ENCODE measurements at regions not wholly inside any gene's neighbourhood (a gene's known extent, or its start where the extent isn't known, plus 50 kb on each side); places are given as distances from the start of the nearest gene placed in this dataset.
"Not testable (repeated sequence)": the region's sequence is repeated elsewhere in the genome, so short reads cannot be mapped to it uniquely, and the experiment has no call there.

- ATAC-seq (no peak), DNase-seq (ENCODE audit: missing footprints) (no peak)
- intact Hi-C loops (cut with DNase I): no loop called here
Measured at GRCh38 chr11:97487387-97487786, 1097.6 kb downstream of the JRKL start.

- no peak for DNase-seq (ENCODE audit: missing footprints)
- ATAC-seq: no peak
- intact Hi-C loops (cut with DNase I): no loop called here
Measured at GRCh38 chr11:97498891-97499290, 1109.1 kb downstream of the JRKL start.

DNA sequence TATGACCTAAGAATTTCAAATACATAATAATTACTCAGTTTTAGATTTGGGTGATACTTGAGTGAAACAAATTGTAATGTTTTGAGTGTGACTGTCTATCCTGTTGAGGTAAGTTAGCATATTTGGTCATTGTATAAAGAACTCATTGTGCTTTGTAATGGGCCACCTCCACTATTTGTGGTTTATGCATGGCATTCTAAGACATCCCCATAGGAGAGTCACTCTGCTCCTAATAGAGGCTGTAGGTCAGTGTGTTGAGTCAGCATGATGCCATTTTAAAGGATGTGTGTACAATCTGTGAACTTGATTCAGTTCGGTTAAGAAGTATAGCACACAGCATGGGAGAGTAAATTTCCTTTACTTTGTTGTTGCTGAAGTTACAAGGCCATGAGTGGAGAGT, 1112.4 kb downstream of the JRKL start:
- intact Hi-C loops (cut with DNase I): no loop called here

GRCh38 chr11:97506076-97506759, 1116.4 kb downstream of the JRKL start:
- DNase-seq (ENCODE audit: missing footprints): no peak
- intact Hi-C loops (cut with DNase I): no loop called here
- no peak for ATAC-seq

More for the DNA sequence above, 1112.4 kb downstream of the JRKL start:
- DNase-seq (ENCODE audit: missing footprints): no peak
- no peak for ATAC-seq

DNA sequence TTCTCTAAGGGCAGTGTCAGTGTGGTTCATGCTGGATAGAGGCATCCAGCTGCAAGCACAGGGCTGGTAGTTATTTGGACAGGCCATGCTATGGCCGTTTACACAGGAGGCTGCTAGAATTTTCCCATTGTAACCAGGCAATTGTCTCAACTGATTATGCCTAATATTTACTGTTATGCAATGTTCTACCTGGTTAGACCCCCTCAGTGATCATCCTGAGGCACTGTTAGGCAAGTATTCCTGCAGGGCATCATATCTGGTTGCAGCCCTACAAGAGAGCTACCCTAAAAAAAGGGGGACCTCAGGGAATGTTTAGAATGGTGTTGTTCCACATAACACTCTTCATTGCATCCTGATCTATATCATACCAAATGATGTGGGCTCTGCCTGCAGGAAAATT, 1124.6 kb downstream of the JRKL start:
- ATAC-seq (no peak), DNase-seq (ENCODE audit: missing footprints) (no peak)
- intact Hi-C loops (cut with DNase I): no loop called here

DNA sequence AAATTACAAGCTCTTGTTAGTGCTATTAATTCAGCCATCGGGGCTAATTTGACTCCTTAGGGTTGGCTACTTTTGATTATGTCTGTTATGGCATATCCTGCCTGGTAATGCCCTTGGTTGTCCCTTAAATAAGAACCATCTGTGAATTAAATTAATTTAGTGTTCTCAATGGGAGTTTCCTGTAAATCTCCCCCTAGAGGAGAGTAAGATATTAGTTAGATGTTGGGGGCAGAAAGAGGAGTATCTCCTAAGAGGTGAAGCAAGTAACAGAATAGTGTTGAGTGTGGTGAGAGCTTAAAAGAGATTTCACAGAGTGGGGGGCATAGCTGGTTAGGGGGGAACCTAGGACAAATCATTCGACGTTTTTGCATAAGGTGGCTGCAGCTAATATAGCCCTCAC, 1126.9 kb downstream of the JRKL start:
- DNase-seq (ENCODE audit: missing footprints): no peak
- no peak for ATAC-seq
- intact Hi-C loops (cut with DNase I): no loop called here

DNA sequence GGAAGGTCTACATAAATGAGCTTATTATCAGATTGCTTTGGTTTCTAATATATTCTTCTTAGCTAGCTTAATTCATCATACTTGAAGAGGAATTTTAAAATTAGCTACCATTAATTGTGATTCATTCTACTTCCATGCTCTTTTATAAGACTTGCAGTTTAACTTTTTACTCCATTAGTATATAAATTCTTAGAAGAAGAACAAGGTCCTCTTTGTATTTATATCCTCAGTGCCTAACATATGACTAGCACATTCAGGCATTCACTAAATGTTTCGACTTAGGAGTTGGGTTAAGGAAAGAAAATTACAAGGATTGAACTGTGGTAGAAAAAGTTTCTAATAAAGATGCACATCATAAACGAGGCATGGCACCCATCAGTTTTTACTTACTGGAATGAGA, 1135.5 kb downstream of the JRKL start:
- DNase-seq (ENCODE audit: missing footprints) (no peak), ATAC-seq (no peak)
- intact Hi-C loops (cut with DNase I): no loop called here

DNA sequence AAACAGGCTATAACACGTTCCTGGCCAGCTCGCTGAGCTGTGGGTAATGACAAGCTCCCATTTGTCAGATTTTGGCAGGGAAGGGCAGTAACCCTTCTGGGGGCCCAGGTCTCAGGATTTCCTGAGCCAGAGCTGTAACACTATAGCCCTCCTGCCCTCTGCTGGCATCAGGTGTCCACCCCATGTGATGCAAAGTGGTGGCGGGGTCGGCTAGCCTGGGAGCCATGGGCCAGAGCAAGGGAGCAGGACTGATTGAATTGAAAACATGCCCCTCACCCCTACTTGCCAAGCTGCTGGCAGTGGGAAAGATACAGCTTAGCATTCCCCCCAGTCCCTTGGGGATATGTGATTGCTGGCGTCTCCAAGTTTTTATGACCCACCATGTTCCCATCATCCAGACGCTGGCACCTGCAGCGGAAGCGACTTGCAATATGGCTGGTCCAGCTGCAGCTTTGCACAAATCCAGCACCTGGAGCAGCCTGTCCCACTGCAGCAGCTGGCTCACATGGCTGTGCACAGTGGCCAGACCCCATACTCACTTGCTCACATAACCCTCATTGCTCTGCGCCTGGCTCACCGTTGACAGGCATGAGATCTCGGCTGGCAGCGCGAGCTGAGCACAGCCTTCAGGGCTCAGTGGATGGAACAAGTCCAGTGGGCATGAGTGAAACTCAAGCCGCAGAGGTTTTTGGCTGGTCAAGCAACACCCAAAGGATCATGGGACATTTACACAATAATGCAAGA, 1147.8 kb downstream of the JRKL start:
- no peak for ATAC-seq
- DNase-seq (ENCODE audit: missing footprints): peak; percentile 49
- intact Hi-C loops (cut with DNase I): no loop called here

- no peak for ATAC-seq
- DNase-seq (ENCODE audit: missing footprints): no peak
- intact Hi-C loops (cut with DNase I): no loop called here
Measured at GRCh38 chr11:97544431-97544830, 1154.6 kb downstream of the JRKL start.

- DNase-seq (ENCODE audit: missing footprints) (no peak), ATAC-seq (no peak)
- intact Hi-C loops (cut with DNase I): no loop called here
Measured at GRCh38 chr11:97548280-97548679, 1158.5 kb downstream of the JRKL start.

GRCh38 chr11:97557399-97557798, 1167.6 kb downstream of the JRKL start:
- DNase-seq (ENCODE audit: missing footprints) (no peak), ATAC-seq (no peak)
- intact Hi-C loops (cut with DNase I): no loop called here

DNA sequence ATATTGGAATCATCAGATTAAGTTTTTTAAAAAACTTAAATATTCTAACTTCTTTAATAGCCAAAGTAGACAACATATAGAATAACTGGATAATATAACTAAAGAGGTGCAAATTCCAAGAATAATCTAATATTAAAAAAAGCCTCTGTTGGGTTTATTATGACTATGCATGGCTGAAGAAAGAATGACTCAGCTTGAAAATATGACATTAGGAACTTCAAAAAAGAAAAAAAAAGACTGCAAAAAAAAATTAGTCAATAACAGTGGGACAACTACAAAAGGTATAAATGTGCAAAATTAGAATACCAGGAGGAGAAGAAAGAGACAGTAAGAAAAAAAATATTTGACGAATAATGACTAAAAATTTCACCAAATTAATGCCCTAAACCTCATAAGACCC, 1178.0 kb downstream of the JRKL start:
- no peak for ATAC-seq
- no peak for DNase-seq (ENCODE audit: missing footprints)
- intact Hi-C loops (cut with DNase I): no loop called here

DNA sequence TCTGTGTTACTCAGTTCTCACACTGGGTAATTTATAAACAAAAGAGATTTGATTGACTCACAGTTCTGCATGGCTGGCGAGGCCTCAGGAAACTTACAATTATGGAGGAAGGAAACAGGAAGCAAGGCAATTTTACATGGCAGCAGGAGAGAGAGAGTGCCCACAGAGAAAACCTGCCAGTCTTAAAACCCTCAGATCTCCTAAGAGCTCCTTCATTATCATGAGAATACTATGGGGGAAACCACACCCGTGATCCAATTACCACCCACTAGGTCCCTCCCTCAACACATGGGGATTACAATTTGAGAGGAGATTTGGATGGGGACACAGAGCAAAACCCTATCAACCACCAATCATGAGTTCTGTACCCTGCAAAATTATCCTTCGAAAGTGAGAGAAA, 1180.8 kb downstream of the JRKL start:
- ATAC-seq (no peak), DNase-seq (ENCODE audit: missing footprints) (no peak)

DNA sequence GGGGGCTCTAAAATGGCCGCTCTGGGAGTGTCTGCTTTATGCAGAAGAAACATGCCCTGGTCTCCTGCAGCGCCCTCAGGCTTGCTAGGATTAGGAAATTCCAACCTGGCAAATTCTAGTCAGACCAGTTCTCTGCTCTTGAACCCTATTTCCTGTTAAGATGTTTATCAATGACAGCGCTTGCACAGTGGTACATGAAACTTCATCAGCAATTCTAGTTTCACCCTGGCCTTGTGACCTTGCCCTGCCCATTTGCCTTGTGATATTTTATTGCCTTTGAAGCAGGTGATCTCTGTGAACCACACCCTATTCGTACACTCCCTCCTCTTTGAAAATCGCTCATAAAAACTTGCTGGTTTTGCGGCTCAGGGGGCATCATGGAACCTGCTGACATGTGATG, 1184.0 kb downstream of the JRKL start:
- intact Hi-C loops (cut with DNase I); DNase-seq (ENCODE audit: missing footprints); ATAC-seq: not testable (repeated sequence)

More for the DNA sequence above, 1180.8 kb downstream of the JRKL start:
- intact Hi-C loops (cut with DNase I): loop anchor here (1.0 kb wide), 1 partner anchor 19 kb away; no protein-coding TSS in a partner anchor

DNA sequence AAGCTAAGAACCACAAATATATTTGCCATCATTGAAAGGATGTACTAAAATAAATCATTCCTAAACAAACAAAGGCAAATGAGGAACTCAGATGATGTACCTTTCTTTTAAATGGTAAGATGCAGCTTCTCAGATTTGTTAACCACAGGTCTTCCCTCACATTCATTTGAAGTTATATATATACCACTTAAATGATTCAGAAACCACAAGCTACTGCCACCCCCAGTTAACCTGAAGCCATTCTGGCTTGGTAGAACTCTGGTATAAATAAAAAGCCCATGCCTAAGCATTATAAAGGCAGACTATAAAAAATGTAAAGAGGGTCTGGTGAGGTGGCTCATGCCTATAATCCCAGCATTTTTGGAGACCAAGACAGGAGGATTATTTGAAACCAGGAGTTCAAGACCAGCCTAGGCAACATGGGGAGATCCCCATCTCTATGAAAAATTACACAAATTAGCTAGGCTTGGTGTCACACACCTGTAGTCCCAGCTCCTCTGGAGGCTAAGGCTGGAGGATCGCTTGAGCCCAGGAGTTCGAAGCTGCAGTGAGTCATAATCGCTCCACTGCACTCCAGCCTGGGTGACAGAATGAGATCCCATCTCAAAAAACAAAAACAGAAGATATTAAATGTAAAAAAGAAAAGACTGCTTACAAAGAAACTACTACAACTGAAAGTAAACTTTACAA, 1185.3 kb downstream of the JRKL start:
- DNase-seq (ENCODE audit: missing footprints) (no peak), ATAC-seq (no peak)
- intact Hi-C loops (cut with DNase I): no loop called here

DNA sequence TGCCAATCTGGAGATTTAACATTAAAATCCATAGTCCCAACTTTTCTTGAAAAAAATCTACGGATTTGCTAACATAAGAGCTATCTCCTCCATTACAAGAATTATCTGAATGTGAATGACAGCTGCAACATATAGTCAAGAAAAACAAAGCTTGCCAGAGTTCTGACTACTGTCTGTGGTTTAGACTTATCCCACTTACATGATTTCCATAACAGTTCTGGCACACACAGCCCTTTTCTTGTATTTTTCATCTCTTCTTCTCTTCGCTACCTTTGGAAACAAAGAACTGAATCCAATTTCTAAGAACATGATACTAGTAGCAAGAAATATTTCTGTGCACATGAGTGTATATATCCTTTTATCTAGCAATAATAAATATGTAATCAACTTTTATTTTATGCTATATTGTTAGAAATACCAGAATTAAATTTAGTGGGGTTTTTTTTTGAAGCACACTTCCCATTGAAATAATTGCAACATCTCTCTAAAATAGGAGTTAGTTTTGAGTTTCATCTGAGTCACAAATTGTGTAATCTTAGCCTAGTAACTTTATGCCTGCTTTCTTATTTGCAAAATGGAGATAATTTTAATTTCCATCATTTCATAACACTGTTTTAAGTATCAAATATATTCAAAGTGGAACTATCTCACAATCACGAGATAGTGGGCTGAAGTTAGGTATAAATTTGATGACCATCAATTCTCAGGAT, 1217.6 kb downstream of the JRKL start:
- ATAC-seq (no peak), DNase-seq (ENCODE audit: missing footprints) (no peak)
- intact Hi-C loops (cut with DNase I): no loop called here

DNA sequence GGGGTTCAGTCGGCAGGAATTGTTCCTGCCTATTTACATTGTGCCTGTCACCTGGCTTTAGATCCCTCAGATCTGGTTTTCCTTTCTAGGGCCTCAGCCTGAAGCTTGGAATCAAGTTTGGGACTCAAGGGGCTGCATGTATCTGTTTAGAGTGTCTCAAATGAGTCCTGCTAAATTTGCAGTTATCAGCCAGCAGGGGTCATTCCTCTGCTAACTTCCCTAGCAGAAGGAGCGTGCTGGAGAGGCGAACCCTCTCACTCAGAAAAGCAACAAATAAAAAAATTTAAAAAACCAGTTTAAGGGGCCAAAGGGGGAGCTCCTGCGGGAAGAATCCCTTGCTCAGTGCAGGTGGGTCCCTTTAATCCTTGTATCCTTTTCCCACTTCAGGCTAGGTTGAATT, 1220.2 kb downstream of the JRKL start:
- no peak for ATAC-seq
- intact Hi-C loops (cut with DNase I): no loop called here
- DNase-seq (ENCODE audit: missing footprints): no peak

- DNase-seq (ENCODE audit: missing footprints) (no peak), ATAC-seq (no peak)
- intact Hi-C loops (cut with DNase I): no loop called here
Measured at GRCh38 chr11:97610854-97611253, 1221.0 kb downstream of the JRKL start.

- ATAC-seq: no peak
- intact Hi-C loops (cut with DNase I): no loop called here
Measured at GRCh38 chr11:97611345-97611744, 1221.5 kb downstream of the JRKL start.

More at GRCh38 chr11:97611345-97611744, 1221.5 kb downstream of the JRKL start:
- peak; percentile 46 for DNase-seq (ENCODE audit: missing footprints)

Measured in Right ventricle myocardium inferior (tissue), 1 donor.